Ovary (tissue), 3 donors: ENCODE measurements at regions not wholly inside any gene's neighbourhood (a gene's known extent, or its start where the extent isn't known, plus 50 kb on each side); places are given as distances from the start of the nearest gene placed in this dataset.

ENCODE experiments used
- EP300 ChIP-seq: sonication (generic); formaldehyde crosslinking; IDR thresholded peaks from one replicate; pipeline ENCODE4 v1.6.1; 2017; ENCODE audit warnings: antibody characterized with exemption
- TF ChIP-seq, protein P1 (sequence below), 3 donors: fragments of 450-650 bp in 2 of 3; fragments of 200-600 bp in 1 of 3; IDR thresholded peaks; one replicate each; pipeline versions ENCODE4 v1.5.1 to v1.8.0; 2016 to 2022; ENCODE audit warnings: antibody characterized with exemption in 3 of 3, mild to moderate bottlenecking in 1 of 3
- donor health status: DM: no; HTN: no; CAD: no.

- TF ChIP-seq, protein P1, sequence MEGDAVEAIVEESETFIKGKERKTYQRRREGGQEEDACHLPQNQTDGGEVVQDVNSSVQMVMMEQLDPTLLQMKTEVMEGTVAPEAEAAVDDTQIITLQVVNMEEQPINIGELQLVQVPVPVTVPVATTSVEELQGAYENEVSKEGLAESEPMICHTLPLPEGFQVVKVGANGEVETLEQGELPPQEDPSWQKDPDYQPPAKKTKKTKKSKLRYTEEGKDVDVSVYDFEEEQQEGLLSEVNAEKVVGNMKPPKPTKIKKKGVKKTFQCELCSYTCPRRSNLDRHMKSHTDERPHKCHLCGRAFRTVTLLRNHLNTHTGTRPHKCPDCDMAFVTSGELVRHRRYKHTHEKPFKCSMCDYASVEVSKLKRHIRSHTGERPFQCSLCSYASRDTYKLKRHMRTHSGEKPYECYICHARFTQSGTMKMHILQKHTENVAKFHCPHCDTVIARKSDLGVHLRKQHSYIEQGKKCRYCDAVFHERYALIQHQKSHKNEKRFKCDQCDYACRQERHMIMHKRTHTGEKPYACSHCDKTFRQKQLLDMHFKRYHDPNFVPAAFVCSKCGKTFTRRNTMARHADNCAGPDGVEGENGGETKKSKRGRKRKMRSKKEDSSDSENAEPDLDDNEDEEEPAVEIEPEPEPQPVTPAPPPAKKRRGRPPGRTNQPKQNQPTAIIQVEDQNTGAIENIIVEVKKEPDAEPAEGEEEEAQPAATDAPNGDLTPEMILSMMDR (IDR thresholded peaks at IDR 0.05): no peak
- no peak for TF ChIP-seq EP300
Observed at GRCh38 chr4:27223326-27223725, 362.7 kb downstream of the STIM2 start.
